Tibial nerve (tissue), 4 donors: ENCODE measurements at regions not wholly inside any gene's neighbourhood (a gene's known extent, or its start where the extent isn't known, plus 50 kb on each side); places are given as distances from the start of the nearest gene placed in this dataset.

Experiments used
- CTCF ChIP-seq, 5 experiments: fragments of 200-600 bp in 3 of 5; fragments of 450-650 bp in 2 of 5; sonication (generic) in 3 of 5; IDR thresholded peaks; one replicate each; pipeline ENCODE4 v1.5.1; 2016 to 2019; ENCODE audit warnings: antibody characterized with exemption in 5 of 5, mild to moderate bottlenecking in 3 of 5, moderate library complexity in 2 of 5
- EP300 ChIP-seq, 2 donors: sonication (generic); formaldehyde crosslinking; IDR thresholded peaks; one replicate each; pipeline ENCODE4 v1.6.1; 2017; ENCODE audit warnings: antibody characterized with exemption in 2 of 2, mild to moderate bottlenecking in 1 of 2
- POLR2A ChIP-seq, 2 donors: fragments of 450-650 bp; IDR thresholded peaks; one replicate each; pipeline ENCODE4 v1.6.1; 2017; ENCODE audit warnings: antibody characterized with exemption in 2 of 2, mild to moderate bottlenecking in 2 of 2, moderate library complexity in 2 of 2

GRCh38 chr3:152026033-152026556, 152.7 kb downstream of the SUCNR1 start:
- TF ChIP-seq CTCF (IDR thresholded peaks at IDR 0.05) (peak in 1 of 5 experiments; percentile 15), EP300 (IDR thresholded peaks at IDR 0.05) (no peak), POLR2A (IDR thresholded peaks at IDR 0.05) (no peak)
